Right hindlimb (tissue), 1 donor: ENCODE measurements at regions not wholly inside any gene's neighbourhood (a gene's known extent, or its start where the extent isn't known, plus 50 kb on each side); places are given as distances from the start of the nearest gene placed in this dataset.

Source experiments
- DNase-seq: peaks from one replicate; pipeline ENCODE4 v3.0.0-alpha.2; 2018

GRCh38 chr12:74917743-74918142, 291.9 kb downstream of the KCNC2 start:
- DNase-seq = no peak

DNA sequence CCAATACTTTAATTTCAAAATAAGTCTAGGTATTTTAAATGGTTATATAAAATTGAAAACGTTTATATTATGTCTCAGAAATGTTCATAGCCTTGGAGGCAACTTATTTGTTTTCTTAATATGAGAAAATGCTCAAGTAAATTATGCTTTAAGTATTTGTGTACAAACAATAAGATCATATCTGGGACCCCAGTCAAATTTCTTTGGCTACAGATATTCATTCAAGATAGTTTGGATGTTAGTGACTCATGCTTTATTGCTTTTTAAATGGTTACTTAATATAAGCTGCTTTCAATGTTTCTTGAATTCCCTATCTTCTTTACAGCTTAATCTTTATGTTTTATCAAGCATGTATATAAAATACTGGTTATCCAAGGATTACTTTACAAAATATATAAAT, 291.3 kb downstream of the KCNC2 start:
- no peak for DNase-seq

DNA sequence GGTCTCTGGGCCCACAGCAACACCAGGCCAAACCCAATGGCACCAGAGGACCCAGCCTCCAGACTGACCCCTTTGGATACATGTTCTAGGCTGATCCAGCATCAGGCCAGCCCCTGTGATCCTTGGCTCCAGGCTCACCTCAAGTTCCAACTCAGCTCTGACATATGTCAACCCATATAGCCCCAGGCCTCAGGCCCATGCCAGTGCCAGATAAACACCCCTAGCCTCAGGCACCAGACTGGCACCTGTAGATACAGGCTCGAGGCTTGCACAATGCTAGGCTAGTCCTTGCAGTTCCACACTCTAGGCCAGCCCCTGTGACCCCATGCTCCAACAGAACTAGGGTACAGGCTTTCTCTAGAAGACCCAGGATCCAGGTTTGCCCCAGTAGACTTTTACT, 287.5 kb downstream of the KCNC2 start:
- no peak for DNase-seq

DNA sequence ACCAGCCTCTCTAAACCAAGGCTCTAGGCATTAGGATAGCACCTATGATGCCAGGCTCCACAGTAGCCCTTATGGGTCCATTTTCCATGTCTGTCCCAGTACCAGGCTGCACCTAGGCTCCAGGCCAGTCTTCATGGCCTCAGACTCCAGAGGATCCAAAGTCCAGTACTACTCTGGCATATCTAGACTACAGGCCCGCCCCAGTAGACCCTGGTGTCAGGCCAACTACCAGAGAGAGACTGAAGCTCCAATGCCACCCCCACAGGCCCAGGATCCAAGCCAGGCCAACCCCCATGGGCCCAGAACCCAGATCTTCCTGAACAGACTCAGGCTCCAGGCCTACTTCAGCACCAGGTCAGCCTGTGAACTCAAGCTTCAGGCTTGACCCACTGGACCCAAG, 287.0 kb downstream of the KCNC2 start:
- no peak for DNase-seq

- no peak for DNase-seq
Observed at GRCh38 chr12:74941670-74942069, 268.0 kb downstream of the KCNC2 start.

DNA sequence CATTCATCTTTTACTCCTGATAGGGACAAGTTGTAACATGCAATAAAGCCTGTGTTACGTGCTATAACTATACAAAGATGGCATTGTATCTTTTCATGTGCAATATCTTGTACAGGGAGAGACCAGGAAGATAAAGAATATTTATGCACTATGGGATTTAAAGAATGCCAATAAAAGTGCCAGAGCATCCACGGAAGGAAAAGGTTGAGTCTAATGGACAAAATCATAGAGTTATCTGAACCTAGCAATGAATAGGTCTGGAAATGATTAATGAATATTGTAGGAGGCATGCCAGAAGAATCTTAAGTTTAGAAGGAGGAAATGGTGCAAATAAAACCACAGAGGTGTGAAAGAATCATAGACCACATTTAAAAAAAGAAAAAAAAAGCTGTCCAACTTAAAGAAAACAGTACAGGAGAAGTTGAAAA, 263.9 kb downstream of the KCNC2 start:
- DNase-seq = no peak

DNA sequence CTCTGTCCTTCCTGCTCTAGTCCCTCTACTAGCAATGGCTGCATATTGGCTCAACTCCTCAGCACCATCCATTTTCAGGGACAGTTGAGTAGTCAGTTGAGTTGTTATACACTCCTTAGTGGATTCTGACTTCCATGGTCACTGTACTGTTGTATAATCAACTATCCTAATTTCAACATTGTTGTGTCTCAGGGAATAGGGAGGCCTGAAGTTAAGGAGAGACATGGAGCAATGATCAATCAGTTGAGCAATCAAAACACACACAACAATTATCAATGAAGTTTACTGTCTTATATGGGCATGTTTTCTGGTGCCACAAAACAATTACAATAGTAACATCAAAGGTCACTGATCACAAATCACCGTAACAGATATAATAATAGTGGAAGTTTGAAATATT, 255.9 kb downstream of the KCNC2 start:
- no peak for DNase-seq

- no peak for DNase-seq
Observed at GRCh38 chr12:74957231-74957630, 252.4 kb downstream of the KCNC2 start.

DNA sequence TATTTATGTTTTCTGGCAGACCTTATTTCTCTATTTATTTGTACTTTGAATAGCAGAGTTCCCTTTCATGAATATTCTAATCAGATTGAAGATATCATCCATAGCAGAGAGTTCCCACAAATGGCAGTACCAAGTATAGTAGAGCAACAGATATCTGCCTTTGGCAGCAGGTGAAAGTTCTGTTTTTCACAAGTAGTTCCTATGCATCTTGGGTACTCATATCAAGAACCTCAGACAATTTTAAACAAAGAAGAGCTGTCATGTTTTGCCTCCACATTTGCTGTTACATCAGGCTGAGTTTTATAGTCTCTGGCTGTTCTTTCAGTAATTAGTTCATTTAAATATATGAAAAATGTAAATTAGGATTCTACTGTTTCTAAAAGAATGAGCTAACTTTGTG, 252.0 kb downstream of the KCNC2 start:
- no peak for DNase-seq

DNA sequence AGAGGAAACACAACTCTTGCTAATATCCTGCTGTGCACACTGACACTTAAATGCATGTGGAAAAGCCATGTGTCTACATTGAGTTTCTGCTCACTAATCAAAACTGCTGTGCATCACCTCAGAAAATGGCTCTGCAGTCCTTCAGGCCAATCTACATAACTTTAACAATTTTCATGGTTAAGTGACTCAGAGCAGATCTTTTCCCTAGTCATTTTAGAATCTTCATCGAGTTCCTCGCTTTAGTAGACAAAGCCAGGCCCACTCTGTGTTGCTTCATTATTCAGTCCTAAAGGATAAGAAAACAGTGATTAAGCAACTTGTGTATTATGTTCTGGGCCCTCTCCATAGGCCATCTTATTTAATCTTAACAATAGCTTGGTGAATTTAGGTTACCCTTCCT, 250.0 kb downstream of the KCNC2 start:
- no peak for DNase-seq

GRCh38 chr12:74963304-74963703, 246.3 kb downstream of the KCNC2 start:
- no peak for DNase-seq

GRCh38 chr12:74963867-74964331, 245.7 kb downstream of the KCNC2 start:
- no peak for DNase-seq

DNA sequence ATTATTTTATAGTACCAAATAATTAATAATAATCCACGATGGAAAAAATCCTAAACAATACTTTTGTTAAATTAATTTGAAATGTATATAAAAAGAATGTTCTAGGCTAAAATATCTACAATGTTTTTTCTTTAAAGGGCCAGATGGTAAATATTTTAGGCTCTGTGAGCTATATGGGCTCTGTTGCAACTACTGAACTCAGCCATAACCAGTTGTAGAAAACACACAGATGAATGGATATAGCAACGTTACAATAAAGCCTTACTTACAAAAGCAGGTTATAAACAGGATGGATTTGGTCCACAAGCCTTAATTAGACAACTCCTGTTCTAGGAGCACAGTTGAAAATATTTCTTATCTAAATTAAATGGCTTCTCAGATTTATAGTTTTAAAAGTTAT, 245.2 kb downstream of the KCNC2 start:
- no peak for DNase-seq

DNA sequence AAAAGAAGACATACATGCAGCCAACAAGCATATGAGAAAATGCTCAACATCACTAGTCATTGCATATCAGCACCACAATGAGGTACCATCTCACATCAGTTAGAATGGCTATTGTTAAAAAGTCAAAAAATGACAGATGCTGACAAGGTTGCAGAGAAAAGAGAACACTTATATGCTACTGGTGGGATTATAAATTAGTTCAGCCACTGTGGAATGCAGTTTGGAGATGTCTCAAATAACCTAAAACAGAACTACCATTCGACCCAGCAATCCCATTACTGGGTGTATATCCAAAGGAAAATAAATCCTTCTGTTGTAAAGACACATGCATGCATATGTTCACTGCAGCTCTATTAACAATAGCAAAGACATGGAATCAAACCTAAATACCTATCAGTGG, 238.4 kb downstream of the KCNC2 start:
- no peak for DNase-seq

- DNase-seq = no peak
Observed at GRCh38 chr12:74977832-74978481, 231.7 kb downstream of the KCNC2 start.

- DNase-seq = peak; percentile 51
Observed at GRCh38 chr12:74980510-74980909, 229.1 kb downstream of the KCNC2 start.

DNA sequence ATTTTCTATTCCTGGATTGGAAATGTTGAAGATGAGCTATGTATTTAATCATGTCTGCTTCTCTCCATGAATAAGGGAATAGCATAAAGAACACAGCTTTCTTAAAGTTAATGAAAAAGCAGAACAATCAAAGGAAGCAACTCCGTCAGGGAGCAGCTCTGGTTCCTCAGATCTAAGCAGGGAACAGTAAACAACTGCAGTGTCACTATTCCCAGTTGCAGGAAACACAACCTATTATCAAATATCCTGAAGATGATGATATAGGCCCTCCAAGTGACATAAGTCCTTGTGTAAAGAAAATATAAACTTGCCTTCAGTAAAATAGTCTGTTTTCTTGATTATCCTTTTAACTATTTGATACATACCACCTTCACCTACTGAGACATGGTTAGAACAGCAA, 228.1 kb downstream of the KCNC2 start:
- no peak for DNase-seq

- no peak for DNase-seq
Observed at GRCh38 chr12:74983917-74984316, 225.7 kb downstream of the KCNC2 start.

DNA sequence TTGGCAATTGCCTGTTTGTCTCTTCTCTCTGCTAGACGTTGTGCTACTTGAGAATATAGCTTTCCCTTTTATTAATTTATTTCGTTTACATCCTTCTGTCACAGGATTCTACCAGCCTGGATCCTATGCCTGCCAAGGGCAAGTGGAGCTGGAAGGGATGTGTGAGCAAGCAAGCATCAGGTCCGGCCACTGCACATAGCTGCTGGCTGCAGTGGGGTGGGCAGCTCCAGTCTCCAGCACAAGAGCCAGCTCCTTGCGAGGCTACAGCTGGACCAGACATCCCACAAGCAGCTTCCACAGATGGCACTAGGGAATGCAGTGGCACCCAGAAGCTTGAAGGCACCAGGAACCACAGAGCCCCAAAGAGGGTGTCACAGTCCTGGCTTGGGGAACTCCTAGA, 225.0 kb downstream of the KCNC2 start:
- DNase-seq = no peak

DNA sequence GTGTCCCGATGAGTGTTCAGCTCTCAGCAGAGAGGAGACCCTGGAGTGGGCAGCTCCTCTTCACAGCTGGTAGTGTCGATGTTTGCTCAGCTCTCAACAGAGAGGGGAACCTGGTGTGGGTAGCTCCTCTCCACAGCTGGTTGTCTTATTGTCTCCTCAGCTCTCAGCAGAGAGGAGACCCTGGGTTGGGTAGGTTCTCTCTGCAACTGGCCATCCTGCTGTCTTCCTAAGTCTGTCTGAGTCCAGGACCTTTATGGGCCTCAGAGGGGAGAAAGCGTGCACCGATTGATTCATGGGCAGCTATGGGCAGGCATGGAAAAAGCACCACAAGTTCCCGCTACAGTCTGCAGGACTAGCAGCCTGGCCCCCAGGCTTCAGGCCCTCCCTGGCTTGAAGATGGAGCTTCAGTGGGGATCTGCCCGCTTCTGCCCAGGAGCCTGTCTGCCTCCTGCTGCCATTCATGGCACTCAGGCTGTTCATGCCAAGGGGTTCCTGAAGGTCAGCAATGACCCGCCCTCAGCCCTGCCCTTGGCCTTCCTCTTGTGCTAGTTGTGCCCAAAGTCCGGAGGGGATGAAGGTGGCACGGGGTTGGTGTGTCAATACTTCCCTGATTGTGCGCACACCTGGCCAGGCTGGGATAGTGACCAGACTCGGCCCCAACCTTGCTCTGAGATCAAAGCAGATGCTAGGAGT, 224.2 kb downstream of the KCNC2 start:
- DNase-seq = no peak

DNA sequence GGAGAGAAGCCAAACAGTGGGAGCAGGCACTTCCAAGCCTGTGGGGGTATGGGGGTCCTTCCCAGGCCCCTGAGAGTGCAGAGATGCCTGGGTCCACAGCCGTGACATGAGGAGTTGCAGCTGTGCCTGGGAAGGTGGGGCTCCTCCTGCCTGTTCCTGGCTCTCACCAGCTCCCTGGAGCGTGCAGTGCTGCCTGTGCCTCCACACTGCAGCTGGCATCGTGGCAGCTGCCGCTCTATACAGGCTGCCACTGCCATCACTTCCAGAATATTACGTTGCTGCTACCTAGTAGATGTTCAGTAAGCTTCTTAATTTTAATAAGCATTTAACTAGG, 223.7 kb downstream of the KCNC2 start:
- peak; percentile 41 for DNase-seq

- no peak for DNase-seq
Observed at GRCh38 chr12:74988156-74988555, 221.5 kb downstream of the KCNC2 start.
